Psoas muscle (tissue), 7 donors: ENCODE measurements at regions not wholly inside any gene's neighbourhood (a gene's known extent, or its start where the extent isn't known, plus 50 kb on each side); places are given as distances from the start of the nearest gene placed in this dataset.

Source experiments
- ATAC-seq, 4 donors: fragments of 200-7000 bp; cut with Tn5 transposase; one replicate each; pipeline ENCODE4 v1.9.1; 2020; ENCODE audit warnings: moderate library complexity in 3 of 4, mild to moderate bottlenecking in 2 of 4
- DNase-seq, 2 donors: peaks; one replicate each; pipeline ENCODE4 v3.0.0-alpha.2; 2020
- H3K27ac ChIP-seq: fragments of 200-600 bp; one replicate; pipeline ENCODE4 v1.8.0; 2022
- H3K27me3 ChIP-seq, 3 donors: fragments of 200-600 bp in 1 of 3; one replicate each; pipeline versions ENCODE4 v1.6.1 to v1.8.0; 2013 to 2022; ENCODE audit warnings: low read length in 2 of 3, mild to moderate bottlenecking in 2 of 3, moderate library complexity in 1 of 3; ENCODE audit not compliant: insufficient read depth in 3 of 3
- H3K36me3 ChIP-seq, 2 donors: fragments of 200-600 bp in 1 of 2; one replicate each; pipeline versions ENCODE4 v1.6.1 to v1.8.0; 2013 to 2022; ENCODE audit warnings: low read depth in 1 of 2, mild to moderate bottlenecking in 1 of 2, moderate library complexity in 1 of 2; ENCODE audit not compliant: insufficient read depth in 1 of 2
- H3K4me1 ChIP-seq: fragments of 200-600 bp; one replicate; pipeline ENCODE4 v1.8.0; 2022
- H3K4me3 ChIP-seq: fragments of 200-600 bp; one replicate; pipeline ENCODE4 v1.8.0; 2022; ENCODE audit warnings: mild to moderate bottlenecking
- H3K9me3 ChIP-seq: fragments of 200-600 bp; one replicate; pipeline ENCODE4 v1.8.0; 2022
- CTCF ChIP-seq: fragments of 200-600 bp; IDR thresholded peaks from one replicate; pipeline ENCODE4 v1.8.0; 2022; ENCODE audit warnings: antibody characterized with exemption
- WGBS, 3 donors: extraction: QIAGEN DNeasy Blood & Tissue Kit; methylation state at CpG; one replicate each; pipeline versions ENCODE4 v1.1.6 to v1.1.7; 2013; 5-methylcytosine and 5-hydroxymethylcytosine counted together
- intact Hi-C, 2 donors: fragments of 100-400 bp; cut with DNase I; formaldehyde crosslinking; loops; one replicate each; pipeline versions ENCODE4 v1.11.0 to v1.14.2; 2022
- donor health status: healthy with polysubstance abuse.
- donor health status: DM: no; HTN: no; CAD: no; lungs with moderate emphysema.
- donor health status: Bipolar disorder and iron deficiency.
- donor health status: healthy.
- donor health status: DM: yes; HTN: yes; CAD: no.
- donor health status: DM: no; HTN: no; CAD: no.
- donor health status: DM: yes; HTN: yes; CAD: no.

DNA sequence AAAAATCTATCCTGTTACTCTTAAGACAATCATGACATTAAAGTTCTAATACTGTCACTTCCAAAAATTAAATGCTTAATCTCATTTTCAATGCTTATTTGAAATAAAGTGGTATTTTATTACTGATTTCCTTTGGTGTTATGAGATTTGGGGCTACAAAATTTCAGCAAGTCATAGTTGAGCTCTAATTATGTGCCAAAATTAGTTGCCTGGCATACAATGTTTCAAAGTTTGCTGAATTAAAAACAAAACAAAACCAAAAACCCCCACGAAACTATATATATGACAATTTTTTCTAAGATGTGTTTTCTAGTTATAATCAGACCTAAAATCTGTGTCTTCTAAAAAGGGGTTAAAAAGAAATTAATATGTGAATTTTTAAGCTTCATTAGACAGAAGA is 62.2 kb downstream of the KCNRG start:
- WGBS, 3 donors = 52 to 60% (median 58%) methylated on average over 1 of the region's 1 CpG
- no peaks in the 10 kb centered on the region for H3K36me3 ChIP-seq
- no peaks in the 10 kb centered on the region for H3K27me3 ChIP-seq
- no peaks in the 10 kb centered on the region for H3K9me3 ChIP-seq
- ATAC-seq (no peak), DNase-seq (no peak)
- intact Hi-C loops = no loop called here
- no peak for TF ChIP-seq CTCF
- no peak overlapping the region for H3K4me3 ChIP-seq
- peaks cover 53% of the 10 kb centered on the region for H3K4me1 ChIP-seq
- peak overlapping the region; percentile 10 for H3K27ac ChIP-seq

GRCh38 chr13:50078231-50078894 is 63.1 kb downstream of the KCNRG start:
- intact Hi-C loops = no loop called here
- no peak for TF ChIP-seq CTCF
- ATAC-seq (no peak), DNase-seq (no peak)
- H3K36me3 ChIP-seq = no peaks in the 10 kb centered on the region
- no peaks in the 10 kb centered on the region for H3K27me3 ChIP-seq
- H3K4me1 ChIP-seq = peaks cover 57% of the 10 kb centered on the region
- no peaks in the 10 kb centered on the region for H3K9me3 ChIP-seq
- no peak overlapping the region for H3K27ac ChIP-seq
- H3K4me3 ChIP-seq = peak overlapping the region; percentile 77
- WGBS, 3 donors = 56 to 62% (median 56%) methylated on average over 3 of the region's 3 CpGs

DNA sequence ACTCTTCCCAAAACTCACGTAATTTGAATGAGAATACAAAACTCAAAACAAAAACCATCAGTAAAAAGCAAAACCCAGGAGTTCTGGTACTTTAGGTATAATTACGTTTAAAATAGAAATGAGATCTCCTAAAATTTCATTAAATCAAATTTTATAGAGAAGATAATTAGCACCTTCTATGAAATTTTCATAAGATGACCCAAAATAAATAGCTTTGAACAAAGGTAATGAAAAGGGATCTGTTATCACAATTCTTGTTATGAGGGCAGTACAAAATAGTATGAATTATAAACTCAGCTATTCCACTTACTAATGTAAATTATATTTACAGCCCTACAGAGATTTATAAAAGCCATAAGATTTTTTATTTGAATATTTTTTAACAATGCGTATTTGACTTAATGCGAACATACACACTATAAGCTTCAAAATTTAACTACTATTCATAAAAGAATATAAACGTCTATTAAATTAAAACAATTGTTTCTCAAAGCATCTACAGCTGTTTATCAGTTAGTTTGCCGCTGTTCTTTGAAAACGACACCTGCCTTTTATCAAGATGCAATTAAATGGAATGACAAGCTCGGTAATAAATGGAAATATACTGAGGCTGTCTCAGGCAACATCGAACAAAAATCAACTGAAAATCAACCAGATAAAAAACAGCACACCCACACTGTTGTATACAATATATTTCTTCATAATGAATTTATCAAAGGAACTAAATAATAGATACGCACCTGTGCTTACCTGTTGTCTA is 63.8 kb downstream of the KCNRG start:
- peak overlapping the region; percentile 77 for H3K4me3 ChIP-seq
- H3K27ac ChIP-seq = no peak overlapping the region
- no peaks in the 10 kb centered on the region for H3K9me3 ChIP-seq
- no peak for ATAC-seq
- H3K4me1 ChIP-seq = peaks cover 64% of the 10 kb centered on the region
- H3K27me3 ChIP-seq = no peaks in the 10 kb centered on the region
- no peak for DNase-seq
- 45 to 63% (median 50%) methylated on average over 10 of the region's 10 CpGs for WGBS, 3 donors
- intact Hi-C loops = no loop called here
- TF ChIP-seq CTCF = no peak
- H3K36me3 ChIP-seq = no peaks in the 10 kb centered on the region

DNA sequence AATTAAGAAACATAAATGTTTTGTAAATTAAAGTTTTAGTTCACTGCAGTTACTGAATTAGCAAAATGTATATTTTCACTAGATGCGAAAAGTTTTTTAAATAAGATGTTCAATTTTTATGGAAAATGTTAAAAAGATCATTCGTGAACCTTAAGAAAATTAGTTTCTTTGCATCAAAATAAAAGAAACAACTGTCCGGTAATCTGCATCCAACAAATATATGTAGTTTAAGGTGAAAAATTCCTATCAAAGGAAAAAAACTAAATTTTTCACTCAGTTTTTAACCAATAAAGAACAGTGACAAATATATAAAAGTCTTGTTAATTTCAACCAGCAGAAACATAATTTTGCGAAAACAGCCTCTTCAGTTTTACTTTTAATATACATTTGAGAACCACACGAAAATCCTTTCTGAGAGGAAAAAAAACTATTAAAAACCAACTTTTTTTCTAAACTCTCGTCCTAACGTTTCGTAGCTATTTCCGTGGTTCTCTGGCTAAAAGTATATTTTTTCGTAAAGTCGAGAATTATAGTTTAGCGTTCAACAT is 64.5 kb downstream of the KCNRG start:
- intact Hi-C loops = loop anchor here (5.0 to 10.0 kb wide), 4 partner anchors 82 to 835 kb away; partner anchors contain the start of gene TRIM13 (in 2 of the 2)
- peaks cover 60% of the 10 kb centered on the region for H3K4me1 ChIP-seq
- H3K27me3 ChIP-seq = no peaks in the 10 kb centered on the region
- DNase-seq (no peak), ATAC-seq (no peak)
- WGBS, 3 donors = 30 to 34% (median 33%) methylated on average over 12 of the region's 12 CpGs
- no peaks in the 10 kb centered on the region for H3K36me3 ChIP-seq
- no peak overlapping the region for H3K27ac ChIP-seq
- no peak for TF ChIP-seq CTCF
- H3K9me3 ChIP-seq = no peaks in the 10 kb centered on the region
- peak overlapping the region; percentile 77 for H3K4me3 ChIP-seq
